ENCODE measurements at regions not wholly inside any gene's neighbourhood (a gene's known extent, or its start where the extent isn't known, plus 50 kb on each side); places are given as distances from the start of the nearest gene placed in this dataset.

DNA sequence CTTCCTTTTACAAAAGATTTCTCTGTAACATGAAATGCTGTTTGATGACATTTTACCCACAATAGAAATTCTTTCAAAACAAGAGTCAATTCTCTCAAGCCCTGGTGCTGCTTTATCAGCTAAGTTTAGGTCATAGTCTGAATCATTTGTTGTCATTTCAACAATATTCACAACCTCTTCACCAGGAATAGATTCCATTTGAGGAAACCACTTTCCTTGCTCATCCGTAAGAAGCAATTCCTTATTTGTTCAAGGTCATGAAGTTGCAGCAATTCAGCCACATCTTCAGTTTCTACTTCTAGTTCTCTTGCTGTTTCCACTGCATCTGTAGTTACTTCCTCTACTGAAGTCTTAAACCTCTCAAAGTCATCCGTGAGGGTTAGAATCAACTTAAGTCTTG lies 315.3 kb downstream of the TYW1 start:
- POLR2A ChIA-PET (ENCODE audit: partially characterized antibody) = no interaction called here

More for the DNA sequence above, 315.3 kb downstream of the TYW1 start:
- H2AFZ ChIP-seq (ENCODE audit: low read length) = no peak overlapping the region
- no peak overlapping the region for H2BK20ac ChIP-seq (ENCODE audit: low read length)
- 90% methylated on average over 2 of the region's 2 CpGs; no CpG with 5 or more reads in 1 of the 2 experiments for WGBS, 2 experiments (ENCODE audit: extremely low coverage in 1 of 2, insufficient coverage in 1 of 2, insufficient read length in 1 of 2, insufficient replicate concordance in 2 of 2, low coverage in 1 of 2, low lambda C conversion rate in 2 of 2, missing lambda C conversion rate in 1 of 2)
- no peaks in the 10 kb centered on the region for H3K79me2 ChIP-seq (ENCODE audit: control insufficient read depth in 1 of 2, insufficient read depth in 2 of 2, low read length in 2 of 2)
- no peak overlapping the region for H3K4ac ChIP-seq (replicated peaks; ENCODE audit: insufficient read length, low read depth, low read length)
- H3K18ac ChIP-seq (ENCODE audit: extremely low read depth, low read length) = no peak overlapping the region
- H3K27ac ChIP-seq (ENCODE audit: low read depth, low read length) = no peak overlapping the region
- TF ChIP-seq, protein P1, sequence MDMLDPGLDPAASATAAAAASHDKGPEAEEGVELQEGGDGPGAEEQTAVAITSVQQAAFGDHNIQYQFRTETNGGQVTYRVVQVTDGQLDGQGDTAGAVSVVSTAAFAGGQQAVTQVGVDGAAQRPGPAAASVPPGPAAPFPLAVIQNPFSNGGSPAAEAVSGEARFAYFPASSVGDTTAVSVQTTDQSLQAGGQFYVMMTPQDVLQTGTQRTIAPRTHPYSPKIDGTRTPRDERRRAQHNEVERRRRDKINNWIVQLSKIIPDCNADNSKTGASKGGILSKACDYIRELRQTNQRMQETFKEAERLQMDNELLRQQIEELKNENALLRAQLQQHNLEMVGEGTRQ (IDR thresholded peaks at IDR 0.05; ENCODE audit: low read length) = no peak
- TF ChIP-seq, protein P2, sequence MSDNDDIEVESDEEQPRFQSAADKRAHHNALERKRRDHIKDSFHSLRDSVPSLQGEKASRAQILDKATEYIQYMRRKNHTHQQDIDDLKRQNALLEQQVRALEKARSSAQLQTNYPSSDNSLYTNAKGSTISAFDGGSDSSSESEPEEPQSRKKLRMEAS (IDR thresholded peaks at IDR 0.05) = no peak
- TF ChIP-seq FOSL1 (IDR thresholded peaks at IDR 0.05; ENCODE audit: insufficient read depth, low read depth, low read length) (no peak), ASH2L (IDR thresholded peaks at IDR 0.05; ENCODE audit: low read length) (no peak), SAP30 (IDR thresholded peaks at IDR 0.05; ENCODE audit: insufficient read depth, insufficient replicate concordance, low read length) (no peak)
- TF ChIP-seq, protein P3, sequence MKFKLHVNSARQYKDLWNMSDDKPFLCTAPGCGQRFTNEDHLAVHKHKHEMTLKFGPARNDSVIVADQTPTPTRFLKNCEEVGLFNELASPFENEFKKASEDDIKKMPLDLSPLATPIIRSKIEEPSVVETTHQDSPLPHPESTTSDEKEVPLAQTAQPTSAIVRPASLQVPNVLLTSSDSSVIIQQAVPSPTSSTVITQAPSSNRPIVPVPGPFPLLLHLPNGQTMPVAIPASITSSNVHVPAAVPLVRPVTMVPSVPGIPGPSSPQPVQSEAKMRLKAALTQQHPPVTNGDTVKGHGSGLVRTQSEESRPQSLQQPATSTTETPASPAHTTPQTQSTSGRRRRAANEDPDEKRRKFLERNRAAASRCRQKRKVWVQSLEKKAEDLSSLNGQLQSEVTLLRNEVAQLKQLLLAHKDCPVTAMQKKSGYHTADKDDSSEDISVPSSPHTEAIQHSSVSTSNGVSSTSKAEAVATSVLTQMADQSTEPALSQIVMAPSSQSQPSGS (IDR thresholded peaks at IDR 0.05; ENCODE audit: low read length) = no peak
- H4K91ac ChIP-seq (replicated peaks; ENCODE audit: insufficient read length, low read length) = no peak overlapping the region
- peaks cover 6 to 68% (median 37%) of the 10 kb centered on the region in 4 experiments; a peak in 7 of 8 replicates for H3K36me3 ChIP-seq (ENCODE audit: control insufficient read depth in 2 of 4, insufficient read depth in 4 of 4, low read length in 3 of 4)
- H2AK5ac ChIP-seq (ENCODE audit: low read depth, low read length) = no peak overlapping the region
- no peaks in the 10 kb centered on the region for H4K20me1 ChIP-seq (replicated peaks in 1 of 2; ENCODE audit: control insufficient read depth in 1 of 2, insufficient read depth in 2 of 2, low read length in 2 of 2)
- H2BK120ac ChIP-seq (replicated peaks; ENCODE audit: low read depth, low read length) = no peak overlapping the region
- H3K14ac ChIP-seq (ENCODE audit: insufficient read length) = no peak overlapping the region
- no peak overlapping the region for H4K5ac ChIP-seq (ENCODE audit: insufficient read length, low read depth, low read length)
- no peak overlapping the region for H2BK12ac ChIP-seq (ENCODE audit: low read depth, low read length)
- no peaks in the 10 kb centered on the region for H3K79me1 ChIP-seq (ENCODE audit: low read depth, low read length)
- no peaks in the 10 kb centered on the region for H3K27me3 ChIP-seq (replicated peaks in 1 of 4; ENCODE audit: control insufficient read depth in 3 of 4, extremely low read depth in 1 of 4, insufficient read depth in 3 of 4, low read length in 3 of 4)
- no peaks in the 10 kb centered on the region for H3K23me2 ChIP-seq (ENCODE audit: low read depth, low read length)
- H3K4me3 ChIP-seq (ENCODE audit: extremely low read depth in 1 of 4, insufficient read depth in 2 of 4, low read depth in 3 of 4, low read length in 4 of 4) = no peak overlapping the region
- DNase-seq (ENCODE audit: low read depth in 1 of 2, low spot score in 2 of 2) = no peak
- no peak overlapping the region for H3K23ac ChIP-seq (ENCODE audit: insufficient read length)
- no peak overlapping the region for H3K56ac ChIP-seq (replicated peaks; ENCODE audit: insufficient read length, low read depth, low read length)
- no peak overlapping the region for H2BK15ac ChIP-seq (ENCODE audit: low read length)
- CTCF ChIA-PET (ENCODE audit: partially characterized antibody) = no interaction called here
- no peak overlapping the region for H2BK5ac ChIP-seq (ENCODE audit: low read depth, low read length)
- H3K9me3 ChIP-seq (ENCODE audit: insufficient read depth in 2 of 2, low read depth in 1 of 2, low read length in 1 of 2) = no peaks in the 10 kb centered on the region
- H4K8ac ChIP-seq (ENCODE audit: extremely low read depth, insufficient read depth, low read length) = no peak overlapping the region
- H3K4me1 ChIP-seq (replicated peaks in 1 of 4; ENCODE audit: control insufficient read depth in 3 of 4, insufficient read depth in 4 of 4, low read length in 3 of 4) = no peaks in the 10 kb centered on the region
- H3K9ac ChIP-seq (replicated peaks in 1 of 4; ENCODE audit: extremely low read depth in 1 of 4, low read depth in 3 of 4, low read length in 3 of 4) = no peak overlapping the region
- FAIRE-seq = no peak
- H3K4me2 ChIP-seq (ENCODE audit: insufficient read depth in 1 of 2, low read depth in 2 of 2, low read length in 2 of 2) = no peak overlapping the region

Measured in H1 (cell line).